ENCODE measurements at regions not wholly inside any gene's neighbourhood (a gene's known extent, or its start where the extent isn't known, plus 50 kb on each side); places are given as distances from the start of the nearest gene placed in this dataset.

GRCh38 chr6:21981235-21981833 lies 315.5 kb downstream of the PRL start:
- CTCF ChIA-PET = no interaction called here
- no peak for TF ChIP-seq CTCF (IDR thresholded peaks at IDR 0.05; ENCODE audit: insufficient read depth, low read length, missing control alignments)
- no peak for DNase-seq (ENCODE audit: low read depth, low spot score)
- no peak overlapping the region for H3K4me3 ChIP-seq (ENCODE audit: low read depth, low read length)
- POLR2A ChIA-PET = no interaction called here

GRCh38 chr6:21984135-21984534 lies 312.7 kb downstream of the PRL start:
- TF ChIP-seq CTCF (IDR thresholded peaks at IDR 0.05; ENCODE audit: insufficient read depth, low read length, missing control alignments) = no peak
- no peak overlapping the region for H3K4me3 ChIP-seq (ENCODE audit: low read depth, low read length)
- CTCF ChIA-PET = no interaction called here
- no peak for DNase-seq (ENCODE audit: low read depth, low spot score)
- POLR2A ChIA-PET = no interaction called here

- ChIA-PET POLR2A (no interaction called here), CTCF (no interaction called here)
- no peak for DNase-seq (ENCODE audit: low read depth, low spot score)
- H3K4me3 ChIP-seq (ENCODE audit: low read depth, low read length) = no peak overlapping the region
- TF ChIP-seq CTCF (IDR thresholded peaks at IDR 0.05; ENCODE audit: insufficient read depth, low read length, missing control alignments) = no peak
Measured at GRCh38 chr6:21984561-21984960, 312.3 kb downstream of the PRL start.

GRCh38 chr6:21985904-21986303 lies 310.9 kb downstream of the PRL start:
- CTCF ChIA-PET = interaction anchor here (2.1 kb wide), 1 partner anchor 12 kb away, joined by 4 read pairs; no protein-coding TSS in a partner anchor
- H3K4me3 ChIP-seq (ENCODE audit: low read depth, low read length) = no peak overlapping the region
- TF ChIP-seq CTCF (IDR thresholded peaks at IDR 0.05; ENCODE audit: insufficient read depth, low read length, missing control alignments) = no peak
- no peak for DNase-seq (ENCODE audit: low read depth, low spot score)
- POLR2A ChIA-PET = no interaction called here

GRCh38 chr6:21986703-21987102 lies 310.1 kb downstream of the PRL start:
- no peak for TF ChIP-seq CTCF (IDR thresholded peaks at IDR 0.05; ENCODE audit: insufficient read depth, low read length, missing control alignments)
- ChIA-PET CTCF (interaction anchor here (2.1 kb wide), 1 partner anchor 11 kb away, joined by 4 read pairs; no protein-coding TSS in a partner anchor), POLR2A (no interaction called here)
- H3K4me3 ChIP-seq (ENCODE audit: low read depth, low read length) = no peak overlapping the region
- no peak for DNase-seq (ENCODE audit: low read depth, low spot score)

- peak; percentile 82 for DNase-seq (ENCODE audit: low read depth, low spot score)
- ChIA-PET POLR2A (no interaction called here), CTCF (interaction anchor here (2.1 kb wide), 1 partner anchor 11 kb away, joined by 4 read pairs; no protein-coding TSS in a partner anchor)
- no peak for TF ChIP-seq CTCF (IDR thresholded peaks at IDR 0.05; ENCODE audit: insufficient read depth, low read length, missing control alignments)
- H3K4me3 ChIP-seq (ENCODE audit: low read depth, low read length) = no peak overlapping the region
Measured at GRCh38 chr6:21987501-21987957, 309.3 kb downstream of the PRL start.

All from AG04449 (cell line).